ENCODE measurements at regions not wholly inside any gene's neighbourhood (a gene's known extent, or its start where the extent isn't known, plus 50 kb on each side); places are given as distances from the start of the nearest gene placed in this dataset.

DNA sequence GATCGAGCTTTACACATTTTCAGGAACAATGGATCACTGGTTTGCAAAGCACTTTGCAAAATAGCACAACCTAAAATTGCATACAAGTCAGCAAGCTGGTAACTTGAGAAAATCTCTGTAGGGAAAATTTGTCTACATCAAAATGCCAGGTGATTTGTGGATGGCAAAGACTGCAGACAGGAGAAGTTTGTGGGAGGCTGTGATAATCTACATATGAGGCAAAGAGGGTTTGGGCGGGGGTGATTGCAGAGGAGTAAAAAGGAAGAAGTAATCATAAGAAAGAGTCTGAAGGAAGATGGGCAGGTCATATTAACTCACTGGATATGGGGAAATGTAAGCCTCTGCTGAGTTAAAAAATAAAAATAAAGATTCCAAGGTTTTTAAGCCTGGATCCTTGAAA lies 166.3 kb upstream of the STXBP5 start:
- no peak for DNase-seq (ENCODE audit: low spot score)

GRCh38 chr6:147040121-147040910 lies 163.9 kb upstream of the STXBP5 start:
- DNase-seq (ENCODE audit: low spot score), result no peak

DNA sequence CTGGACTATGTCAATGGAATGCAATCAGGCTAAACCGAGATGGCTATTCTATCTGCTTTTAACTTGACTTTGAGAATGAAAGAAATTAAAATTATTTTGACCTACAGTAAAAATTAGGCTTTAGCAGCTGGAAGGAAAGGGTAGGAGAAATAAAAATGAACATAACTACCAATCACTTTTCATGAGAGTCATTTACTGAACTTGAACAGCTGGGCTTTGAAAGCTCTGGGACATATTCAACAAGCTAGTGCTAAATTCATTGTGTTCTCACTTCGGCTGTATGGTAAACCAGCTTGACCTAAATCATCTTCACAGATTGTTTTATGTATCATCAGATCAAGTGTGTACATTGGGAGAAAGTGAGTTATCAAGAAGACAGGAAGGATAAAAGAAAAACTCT lies 161.5 kb upstream of the STXBP5 start:
- no peak for DNase-seq (ENCODE audit: low spot score)

GRCh38 chr6:147043994-147044477 lies 160.2 kb upstream of the STXBP5 start:
- DNase-seq (ENCODE audit: low spot score), result no peak

- no peak for DNase-seq (ENCODE audit: low spot score)
Observed at GRCh38 chr6:147046141-147046877, 157.9 kb upstream of the STXBP5 start.

- no peak for DNase-seq (ENCODE audit: low spot score)
Observed at GRCh38 chr6:147048930-147049329, 155.3 kb upstream of the STXBP5 start.

- no peak for DNase-seq (ENCODE audit: low spot score)
Observed at GRCh38 chr6:147053311-147053921, 150.8 kb upstream of the STXBP5 start.

GRCh38 chr6:147054158-147054557 lies 150.1 kb upstream of the STXBP5 start:
- no peak for DNase-seq (ENCODE audit: low spot score)

DNA sequence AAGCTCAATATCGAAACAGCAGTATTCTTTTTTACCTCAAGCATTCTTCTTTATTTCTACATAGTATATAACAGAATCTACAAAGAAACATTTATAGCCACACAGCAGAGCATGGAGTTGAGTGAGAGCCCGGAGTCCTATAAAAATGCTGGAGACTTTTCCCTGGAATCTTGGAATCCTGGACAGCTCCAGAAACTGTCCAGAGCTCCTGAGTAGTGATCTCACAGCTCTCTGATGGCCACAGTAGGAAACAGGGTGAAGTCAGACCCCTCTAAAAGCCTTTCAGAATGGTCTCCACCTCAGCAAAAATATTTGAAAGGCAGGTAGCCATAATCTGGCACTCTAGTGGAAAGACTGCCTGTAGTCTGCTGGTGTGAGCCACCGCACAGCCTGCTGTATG lies 149.3 kb upstream of the STXBP5 start:
- DNase-seq (ENCODE audit: low spot score), result no peak

DNA sequence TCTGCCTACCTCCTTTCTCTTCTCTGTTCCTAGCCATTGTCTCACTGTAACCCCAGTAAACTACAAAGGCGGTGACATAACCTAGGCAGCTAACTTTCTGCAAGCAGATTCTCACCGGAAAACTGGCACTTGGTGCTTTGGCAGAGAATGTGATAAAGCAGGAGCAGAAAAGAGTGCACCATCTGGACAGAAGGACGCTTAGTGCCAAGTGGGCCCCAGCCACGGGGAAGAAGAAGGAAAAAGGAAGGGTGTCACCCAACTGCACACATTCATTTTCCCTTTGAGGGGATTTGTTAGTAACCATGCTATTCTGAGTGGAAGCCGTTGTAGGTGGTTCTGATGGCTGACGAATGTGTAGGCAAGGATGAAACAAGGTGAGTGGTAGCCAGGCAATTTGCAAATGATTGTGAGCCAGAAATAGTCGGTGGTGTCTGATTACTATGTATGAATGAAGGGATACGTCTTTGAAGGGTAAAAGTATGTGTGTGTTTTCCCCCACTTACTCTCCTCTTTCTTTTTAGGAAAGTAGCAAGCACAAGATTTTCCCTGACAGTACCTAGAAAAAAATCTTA lies 148.3 kb upstream of the STXBP5 start:
- no peak for DNase-seq (ENCODE audit: low spot score)

- DNase-seq (ENCODE audit: low spot score), result no peak
Observed at GRCh38 chr6:147057188-147057587, 147.0 kb upstream of the STXBP5 start.

GRCh38 chr6:147057705-147058342 lies 146.4 kb upstream of the STXBP5 start:
- DNase-seq (ENCODE audit: low spot score), result no peak

GRCh38 chr6:147058786-147059385 lies 145.3 kb upstream of the STXBP5 start:
- no peak for DNase-seq (ENCODE audit: low spot score)

GRCh38 chr6:147060636-147061035 lies 143.6 kb upstream of the STXBP5 start:
- no peak for DNase-seq (ENCODE audit: low spot score)

- DNase-seq (ENCODE audit: low spot score), result no peak
Observed at GRCh38 chr6:147061252-147061651, 143.0 kb upstream of the STXBP5 start.

- no peak for DNase-seq (ENCODE audit: low spot score)
Observed at GRCh38 chr6:147063469-147064031, 140.7 kb upstream of the STXBP5 start.

- no peak for DNase-seq (ENCODE audit: low spot score)
Observed at GRCh38 chr6:147065786-147066185, 138.4 kb upstream of the STXBP5 start.

DNA sequence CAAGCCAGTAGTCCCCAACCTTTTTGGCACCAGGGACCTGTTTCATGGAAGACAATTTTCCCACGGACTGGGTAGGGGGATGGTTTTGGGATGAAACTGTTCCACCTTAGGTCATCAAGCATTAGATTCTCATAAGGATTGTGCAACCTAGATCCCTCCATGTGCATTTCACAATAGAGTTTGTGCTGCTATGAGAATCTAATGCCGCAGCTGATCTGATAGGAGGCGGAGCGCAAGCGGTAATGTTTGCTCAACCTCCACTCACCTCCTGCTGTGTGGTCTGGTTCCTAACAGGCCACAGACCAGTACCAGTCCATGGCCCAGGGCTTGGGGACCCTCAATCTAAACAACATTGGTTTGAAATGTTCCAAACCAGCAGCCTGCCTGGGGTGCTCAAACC lies 137.0 kb upstream of the STXBP5 start:
- no peak for DNase-seq (ENCODE audit: low spot score)

DNA sequence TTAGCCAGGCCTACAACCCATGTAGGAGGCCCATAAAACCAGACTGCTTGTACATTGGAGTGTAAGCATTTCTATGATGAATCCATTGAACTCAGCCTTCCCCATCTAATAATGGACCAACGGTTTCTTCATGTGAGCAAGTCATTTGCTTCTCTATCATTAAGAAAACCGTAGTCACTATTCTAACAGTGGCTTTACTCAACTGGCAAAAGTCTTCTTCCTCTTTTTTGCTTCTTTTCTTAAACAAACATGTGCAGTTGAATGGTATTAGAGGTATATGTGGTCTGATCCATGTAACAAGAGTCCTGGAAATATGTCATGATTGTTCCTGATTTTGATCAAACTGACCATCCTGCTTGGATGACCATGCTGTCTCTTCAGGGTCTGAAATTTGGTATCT lies 132.4 kb upstream of the STXBP5 start:
- no peak for DNase-seq (ENCODE audit: low spot score)

DNA sequence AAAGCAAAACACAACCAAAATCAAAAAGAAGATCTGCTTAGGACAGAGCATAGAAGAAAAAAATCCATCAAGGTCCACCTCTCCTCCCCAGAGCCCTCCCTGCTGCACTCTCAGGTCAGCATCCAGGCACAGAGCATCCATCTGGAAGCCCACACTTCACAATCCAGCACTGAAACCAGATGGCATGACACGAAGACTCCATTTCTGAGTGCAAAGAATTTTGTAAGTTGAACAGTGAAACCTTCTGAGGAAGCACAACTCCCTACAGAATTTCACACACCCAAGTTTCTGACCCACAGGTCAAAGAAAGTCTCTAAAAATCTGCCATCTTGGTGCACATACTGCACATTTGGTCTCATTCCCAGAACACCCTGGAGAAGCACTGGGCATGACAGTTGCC lies 128.8 kb upstream of the STXBP5 start:
- DNase-seq (ENCODE audit: low spot score), result no peak

GRCh38 chr6:147077251-147077650 lies 127.0 kb upstream of the STXBP5 start:
- DNase-seq (ENCODE audit: low spot score), result no peak
